Endodermal cell (in vitro differentiated cells): ENCODE measurements at regions not wholly inside any gene's neighbourhood (a gene's known extent, or its start where the extent isn't known, plus 50 kb on each side); places are given as distances from the start of the nearest gene placed in this dataset.

Source experiments
- DNase-seq: peaks from one replicate; pipeline ENCODE4 v3.0.0-alpha.2; 2017
- H3K27ac ChIP-seq: 2 replicates; pipeline ENCODE4 v1.5.1; 2013; ENCODE audit warnings: mild to moderate bottlenecking, low read depth, low read length, moderate library complexity
- H3K27me3 ChIP-seq: 2 replicates; pipeline ENCODE4 v1.6.1; 2013; ENCODE audit warnings: mild to moderate bottlenecking, low read length, moderate library complexity; ENCODE audit not compliant: insufficient read depth, control insufficient read depth, poor library complexity, severe bottlenecking
- H3K36me3 ChIP-seq: 2 replicates; pipeline ENCODE4 v1.7.0; 2013; ENCODE audit warnings: mild to moderate bottlenecking, low read length, moderate library complexity; ENCODE audit not compliant: control insufficient read depth, insufficient read depth
- H3K4me1 ChIP-seq: one replicate; pipeline ENCODE4 v1.7.0; 2013; ENCODE audit warnings: low read length; ENCODE audit not compliant: control insufficient read depth, insufficient read depth
- H3K4me3 ChIP-seq: 2 replicates; pipeline ENCODE4 v1.5.1; 2013; ENCODE audit warnings: mild to moderate bottlenecking, low read length, moderate library complexity
- H3K9ac ChIP-seq: 2 replicates; pipeline ENCODE4 v1.6.1; 2013; ENCODE audit warnings: mild to moderate bottlenecking, low read length, moderate library complexity; ENCODE audit not compliant: poor library complexity, severe bottlenecking; ENCODE audit errors: extremely low read depth
- H3K9me3 ChIP-seq: 2 replicates; pipeline ENCODE4 v1.6.1; 2013; ENCODE audit warnings: mild to moderate bottlenecking, low read length, moderate library complexity; ENCODE audit not compliant: control insufficient read depth
- H3K27ac Mint-ChIP-seq: 2 replicates; pipeline ENCODE4 v1.8.0; 2020; ENCODE audit warnings: mixed read lengths
- H3K27me3 Mint-ChIP-seq: 2 replicates; pipeline ENCODE4 v1.8.0; 2021; ENCODE audit warnings: mild to moderate bottlenecking, mixed read lengths; ENCODE audit not compliant: insufficient read depth
- H3K36me3 Mint-ChIP-seq: 2 replicates; pipeline ENCODE4 v1.8.0; 2020; ENCODE audit warnings: low read depth, mixed read lengths
- H3K4me1 Mint-ChIP-seq: 2 replicates; pipeline ENCODE4 v1.8.0; 2020; ENCODE audit warnings: mixed read lengths
- H3K4me3 Mint-ChIP-seq: 2 replicates; pipeline ENCODE4 v1.8.0; 2020; ENCODE audit warnings: mild to moderate bottlenecking, moderate library complexity, mixed read lengths
- H3K9me3 Mint-ChIP-seq: 2 replicates; pipeline ENCODE4 v1.8.0; 2020; ENCODE audit warnings: mild to moderate bottlenecking, mixed read lengths
- CTCF ChIP-seq: fragments of 200-600 bp; sonication (generic); conservative IDR thresholded peaks from 2 replicates; pipeline ENCODE4 v1.5.0; 2021; ENCODE audit warnings: antibody characterized with exemption, mild to moderate bottlenecking
- WGBS, 2 experiments: methylation state at CpG; one replicate each; pipeline versions ENCODE4 v1.1.5 to v1.1.7; 2013; ENCODE audit warnings: missing lambda C conversion rate in 2 of 2, mixed read lengths in 1 of 2; ENCODE audit not compliant: insufficient coverage in 1 of 2, insufficient read length in 1 of 2; 5-methylcytosine and 5-hydroxymethylcytosine counted together

DNA sequence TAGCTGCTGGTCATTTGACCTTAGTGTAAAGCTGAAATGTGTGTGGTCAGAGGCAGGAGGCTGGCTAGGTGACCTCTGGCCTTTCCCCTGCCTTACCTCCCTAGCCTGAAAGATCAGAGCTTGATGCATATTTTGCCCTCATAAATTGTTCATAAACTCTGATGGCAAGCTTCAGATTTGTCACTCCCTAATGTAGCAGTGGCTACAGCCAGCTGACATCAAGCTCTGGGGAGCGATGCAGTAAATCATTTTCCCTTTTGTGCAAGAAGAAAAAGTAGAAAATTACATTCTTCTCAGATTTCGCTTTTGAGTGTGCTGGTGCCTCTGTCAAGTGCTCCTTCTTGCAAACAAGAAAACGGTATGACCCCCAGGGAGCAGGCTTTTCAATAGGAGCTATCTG is 87.7 kb upstream of the MAGEA4 start:
- no peak overlapping the region for H3K27ac Mint-ChIP-seq
- DNase-seq = peak; percentile 48
- Histone ChIP-seq H3K4me1 (no peaks in the 10 kb centered on the region), H3K9me3 (no peaks in the 10 kb centered on the region), H3K36me3 (no peaks in the 10 kb centered on the region), H3K4me3 (no peak overlapping the region), H3K9ac (no peak overlapping the region), H3K27me3 (no peaks in the 10 kb centered on the region), H3K27ac (no peak overlapping the region)
- H3K4me1 Mint-ChIP-seq = no peaks in the 10 kb centered on the region
- H3K4me3 Mint-ChIP-seq = no peak overlapping the region
- no peak for TF ChIP-seq CTCF
- H3K27me3 Mint-ChIP-seq = peaks cover 4% of the 10 kb centered on the region
- H3K36me3 Mint-ChIP-seq = no peaks in the 10 kb centered on the region
- peaks cover 33% of the 10 kb centered on the region for H3K9me3 Mint-ChIP-seq
- 56% methylated on average over 3 of the region's 3 CpGs; no CpG with 5 or more reads in 1 of the 2 experiments for WGBS, 2 experiments

- Histone ChIP-seq H3K36me3 (no peaks in the 10 kb centered on the region), H3K27ac (no peak overlapping the region), H3K9ac (no peak overlapping the region), H3K9me3 (no peaks in the 10 kb centered on the region), H3K4me3 (no peak overlapping the region), H3K4me1 (no peaks in the 10 kb centered on the region), H3K27me3 (no peaks in the 10 kb centered on the region)
- 100% methylated on average over 4 of the region's 4 CpGs; no CpG with 5 or more reads in 1 of the 2 experiments for WGBS, 2 experiments
- peaks cover 40% of the 10 kb centered on the region for H3K9me3 Mint-ChIP-seq
- DNase-seq = no peak
- no peak for TF ChIP-seq CTCF
- no peak overlapping the region for H3K27ac Mint-ChIP-seq
- H3K27me3 Mint-ChIP-seq = peaks cover 4% of the 10 kb centered on the region
- no peaks in the 10 kb centered on the region for H3K36me3 Mint-ChIP-seq
- no peaks in the 10 kb centered on the region for H3K4me1 Mint-ChIP-seq
- no peak overlapping the region for H3K4me3 Mint-ChIP-seq
Observed at GRCh38 chrX:151825925-151826485, 86.7 kb upstream of the MAGEA4 start.

GRCh38 chrX:151828439-151829080 is 84.1 kb upstream of the MAGEA4 start:
- H3K9ac ChIP-seq = no peak overlapping the region
- H3K4me1 Mint-ChIP-seq = no peaks in the 10 kb centered on the region
- no peak overlapping the region for H3K27ac Mint-ChIP-seq

More at GRCh38 chrX:151828439-151829080, 84.1 kb upstream of the MAGEA4 start:
- Histone ChIP-seq H3K36me3 (no peaks in the 10 kb centered on the region), H3K4me1 (no peaks in the 10 kb centered on the region), H3K27me3 (no peaks in the 10 kb centered on the region), H3K4me3 (no peak overlapping the region), H3K27ac (no peak overlapping the region), H3K9me3 (no peaks in the 10 kb centered on the region)
- H3K9me3 Mint-ChIP-seq = peaks cover 45% of the 10 kb centered on the region
- TF ChIP-seq CTCF = no peak
- no peak overlapping the region for H3K4me3 Mint-ChIP-seq
- 90% methylated on average over 2 of the region's 2 CpGs; no CpG with 5 or more reads in 1 of the 2 experiments for WGBS, 2 experiments
- DNase-seq = no peak
- peaks cover 4% of the 10 kb centered on the region for H3K27me3 Mint-ChIP-seq
- no peaks in the 10 kb centered on the region for H3K36me3 Mint-ChIP-seq
